CD14-positive monocyte (primary cell): ENCODE measurements at regions not wholly inside any gene's neighbourhood (a gene's known extent, or its start where the extent isn't known, plus 50 kb on each side); places are given as distances from the start of the nearest gene placed in this dataset.
A peak's percentile ranks its signal among the peaks of the same experiment; 100 is the strongest.

Experiments used
- DNase-seq, 3 donors: peaks; one replicate each; pipeline ENCODE4 v3.0.0-alpha.2; 2011 to 2022
- H2AFZ ChIP-seq: 2 replicates; pipeline ENCODE4 v1.6.0; 2012; ENCODE audit warnings: mild to moderate bottlenecking, low read depth, low read length, inconsistent platforms; ENCODE audit not compliant: insufficient read depth, poor library complexity, severe bottlenecking
- H3K27ac ChIP-seq, 2 donors: 1 replicate in 1 of 2; 2 replicates in 1 of 2; pipeline ENCODE4 v1.5.1; 2012 to 2013; ENCODE audit warnings: low read length in 2 of 2, control low read depth in 1 of 2, inconsistent platforms in 1 of 2, low read depth in 1 of 2, mild to moderate bottlenecking in 1 of 2
- H3K27me3 ChIP-seq, 2 donors: one replicate each; pipeline versions ENCODE4 v1.6.0 to v1.6.1; 2011 to 2013; ENCODE audit warnings: low read length in 2 of 2; ENCODE audit not compliant: control insufficient read depth in 2 of 2, insufficient read depth in 2 of 2
- H3K36me3 ChIP-seq, 2 donors: replicated peaks in 1 of 2; 1 replicate in 1 of 2; 2 replicates in 1 of 2; pipeline versions ENCODE4 v1.5.1 to v1.6.1; 2012 to 2013; ENCODE audit warnings: low read length in 2 of 2, control low read depth in 1 of 2, inconsistent platforms in 1 of 2, mild to moderate bottlenecking in 1 of 2; ENCODE audit not compliant: insufficient read depth in 2 of 2, control insufficient read depth in 1 of 2
- H3K4me1 ChIP-seq, 2 donors: 1 replicate in 1 of 2; 2 replicates in 1 of 2; pipeline versions ENCODE4 v1.5.1 to v1.6.1; 2012 to 2013; ENCODE audit warnings: low read length in 2 of 2, control low read depth in 1 of 2, inconsistent platforms in 1 of 2, mild to moderate bottlenecking in 1 of 2, moderate library complexity in 1 of 2; ENCODE audit not compliant: insufficient read depth in 2 of 2, control insufficient read depth in 1 of 2
- H3K4me2 ChIP-seq: replicated peaks from 2 replicates; pipeline ENCODE3; 2012; ENCODE audit warnings: low read length, moderate library complexity, mild to moderate bottlenecking; ENCODE audit not compliant: poor library complexity, severe bottlenecking; ENCODE audit errors: extremely low read depth
- H3K4me3 ChIP-seq, 3 experiments: fragments of 200-600 bp in 1 of 3; sonication (generic) in 1 of 3; replicated peaks in 1 of 3; 1 replicate in 2 of 3; 2 replicates in 1 of 3; pipeline ENCODE4 v1.5.1; 2011 to 2013; ENCODE audit warnings: low read length in 3 of 3, mild to moderate bottlenecking in 3 of 3, control low read depth in 2 of 3, low read depth in 2 of 3, inconsistent platforms in 1 of 3, moderate library complexity in 1 of 3
- H3K79me2 ChIP-seq: 2 replicates; pipeline ENCODE4 v1.6.0; 2012; ENCODE audit warnings: mild to moderate bottlenecking, control low read depth, inconsistent platforms, low read length, moderate library complexity; ENCODE audit not compliant: insufficient read depth
- H3K9ac ChIP-seq: 2 replicates; pipeline ENCODE4 v1.6.0; 2017; ENCODE audit warnings: low read length, mild to moderate bottlenecking; ENCODE audit not compliant: insufficient read depth, poor library complexity, severe bottlenecking
- H3K9me3 ChIP-seq, 2 donors: replicated peaks in 1 of 2; 1 replicate in 1 of 2; 2 replicates in 1 of 2; pipeline versions ENCODE4 v1.5.1 to v1.6.1; 2012 to 2013; ENCODE audit warnings: low read length in 2 of 2, control low read depth in 1 of 2; ENCODE audit not compliant: control insufficient read depth in 1 of 2, insufficient read depth in 1 of 2
- H4K20me1 ChIP-seq: 2 replicates; pipeline ENCODE4 v1.6.0; 2012; ENCODE audit warnings: mild to moderate bottlenecking, low read length, control low read depth, moderate library complexity; ENCODE audit not compliant: insufficient read depth
- H3K27ac Mint-ChIP-seq, 7 donors: one replicate each; pipeline ENCODE4 v1.8.0; 2020; ENCODE audit warnings: mild to moderate bottlenecking in 7 of 7, mixed read lengths in 7 of 7, moderate library complexity in 6 of 7, inconsistent platforms in 2 of 7
- H3K27me3 Mint-ChIP-seq, 3 donors: one replicate each; pipeline ENCODE4 v1.8.0; 2021 to 2022; ENCODE audit warnings: low read depth in 3 of 3, mild to moderate bottlenecking in 3 of 3, mixed read lengths in 3 of 3, moderate library complexity in 3 of 3, inconsistent platforms in 1 of 3
- H3K36me3 Mint-ChIP-seq, 2 donors: one replicate each; pipeline ENCODE4 v1.8.0; 2020; ENCODE audit warnings: mixed read lengths in 2 of 2, inconsistent platforms in 1 of 2, mild to moderate bottlenecking in 1 of 2
- H3K4me1 Mint-ChIP-seq: one replicate; pipeline ENCODE4 v1.8.0; 2020; ENCODE audit warnings: mild to moderate bottlenecking, mixed read lengths
- H3K4me3 Mint-ChIP-seq, 2 donors: one replicate each; pipeline ENCODE4 v1.8.0; 2020; ENCODE audit warnings: mild to moderate bottlenecking in 2 of 2, mixed read lengths in 2 of 2, moderate library complexity in 1 of 2
- H3K9me3 Mint-ChIP-seq, 7 donors: one replicate each; pipeline ENCODE4 v1.8.0; 2020 to 2022; ENCODE audit warnings: mixed read lengths in 7 of 7, mild to moderate bottlenecking in 6 of 7, moderate library complexity in 6 of 7, inconsistent platforms in 2 of 7
- CTCF ChIP-seq: fragments of 200-600 bp; IDR thresholded peaks from one replicate; pipeline ENCODE4 v1.8.0; 2022; ENCODE audit warnings: antibody characterized with exemption, mild to moderate bottlenecking
- WGBS: methylation state at CpG from one replicate; pipeline ENCODE4 v1.1.5; 2013; ENCODE audit warnings: missing lambda C conversion rate; ENCODE audit not compliant: insufficient coverage; 5-methylcytosine and 5-hydroxymethylcytosine counted together
- intact Hi-C, 2 donors: fragments of 100-400 bp; cut with micrococcal nuclease; formaldehyde crosslinking; loops; one replicate each; pipeline versions ENCODE4 v1.15.0 to v1.15.1; 2023

GRCh38 chr5:8053270-8053669 lies 184.3 kb downstream of the MTRR start:
- Histone ChIP-seq H3K4me1 (no peaks in the 10 kb centered on the region), H3K9me3 (peaks cover 19 to 29% of the 10 kb centered on the region in 2 donors), H3K4me3 (no peak overlapping the region), H3K27ac (no peak overlapping the region), H3K9ac (no peak overlapping the region), H4K20me1 (no peaks in the 10 kb centered on the region), H3K27me3 (no peaks in the 10 kb centered on the region), H2AFZ (no peak overlapping the region), H3K4me2 (no peak overlapping the region), H3K79me2 (no peaks in the 10 kb centered on the region), H3K36me3 (no peaks in the 10 kb centered on the region)
- no peaks in the 10 kb centered on the region for H3K36me3 Mint-ChIP-seq
- H3K27ac Mint-ChIP-seq: no peak overlapping the region
- no peak for DNase-seq
- H3K4me1 Mint-ChIP-seq: no peaks in the 10 kb centered on the region
- no peak overlapping the region for H3K4me3 Mint-ChIP-seq
- no peak for TF ChIP-seq CTCF
- intact Hi-C loops: no loop called here
- peaks cover 0 to 2% (median 0%) of the 10 kb centered on the region in 3 donors for H3K27me3 Mint-ChIP-seq
- H3K9me3 Mint-ChIP-seq: peaks cover 5 to 20% (median 17%) of the 10 kb centered on the region in 7 donors
- WGBS: 97% methylated on average over 10 of the region's 13 CpGs

GRCh38 chr5:8057769-8058168 lies 188.8 kb downstream of the MTRR start:
- Histone ChIP-seq H3K4me2 (no peak overlapping the region), H3K79me2 (no peaks in the 10 kb centered on the region), H3K36me3 (no peaks in the 10 kb centered on the region), H2AFZ (no peak overlapping the region), H3K9ac (no peak overlapping the region), H3K4me1 (no peaks in the 10 kb centered on the region), H3K27me3 (no peaks in the 10 kb centered on the region), H3K4me3 (no peak overlapping the region), H3K9me3 (peaks cover 0 to 10% of the 10 kb centered on the region in 2 donors), H3K27ac (no peak overlapping the region), H4K20me1 (no peaks in the 10 kb centered on the region)
- TF ChIP-seq CTCF: no peak
- no peaks in the 10 kb centered on the region for H3K36me3 Mint-ChIP-seq
- H3K27ac Mint-ChIP-seq: peak overlapping the region in 1 of 7 donors; percentile 5
- H3K4me1 Mint-ChIP-seq: no peaks in the 10 kb centered on the region
- H3K27me3 Mint-ChIP-seq: no peaks in the 10 kb centered on the region
- intact Hi-C loops: no loop called here
- no peak for DNase-seq
- WGBS: 45% methylated on average over 6 of the region's 7 CpGs
- H3K4me3 Mint-ChIP-seq: no peak overlapping the region
- peaks cover 0 to 20% (median 0%) of the 10 kb centered on the region in 7 donors for H3K9me3 Mint-ChIP-seq
